ACHN (cell line): ENCODE measurements at regions not wholly inside any gene's neighbourhood (a gene's known extent, or its start where the extent isn't known, plus 50 kb on each side); places are given as distances from the start of the nearest gene placed in this dataset.
A peak's percentile ranks its signal among the peaks of the same experiment; 100 is the strongest.

Experiments used
- DNase-seq: peaks from one replicate; pipeline ENCODE4 v3.0.0-alpha.2; 2015
- in situ Hi-C: cut with HindIII; loops from 2 replicates; pipeline ENCODE4 v1.10.0; 2017; ENCODE audit warnings: low sequenced_read_pairs, low pct_ligation_motif_present, low pct_unique_long_range_greater_than_20kb

GRCh38 chr1:115211071-115211745, 121.9 kb upstream of the TSPAN2 start:
- in situ Hi-C loops: no loop called here
- DNase-seq: no peak

DNA sequence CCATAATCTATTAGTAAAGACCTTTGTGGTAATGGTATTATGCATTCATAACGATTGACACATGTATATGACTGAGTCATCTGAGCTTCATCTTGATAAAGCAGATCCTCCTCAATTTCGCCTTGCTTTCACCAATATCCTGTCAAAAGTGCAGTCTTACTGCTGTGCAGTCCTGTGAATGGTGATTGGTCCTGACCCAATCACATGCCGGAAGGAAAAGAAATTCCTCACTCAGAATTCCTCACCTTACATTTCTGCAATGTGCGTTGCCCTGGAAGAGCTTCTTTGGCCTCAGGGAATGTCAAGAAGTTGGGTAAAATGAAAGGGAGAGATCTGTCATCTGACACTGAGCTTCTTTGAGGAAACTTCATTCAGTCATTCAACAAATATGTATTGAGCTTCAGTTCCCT, 121.0 kb upstream of the TSPAN2 start:
- in situ Hi-C loops: no loop called here
- DNase-seq: no peak

GRCh38 chr1:115204513-115204912, 115.2 kb upstream of the TSPAN2 start:
- in situ Hi-C loops: no loop called here
- no peak for DNase-seq

- in situ Hi-C loops: no loop called here
- no peak for DNase-seq
These were observed 114.0 kb upstream of the TSPAN2 start for GRCh38 chr1:115203287-115203686.

DNA sequence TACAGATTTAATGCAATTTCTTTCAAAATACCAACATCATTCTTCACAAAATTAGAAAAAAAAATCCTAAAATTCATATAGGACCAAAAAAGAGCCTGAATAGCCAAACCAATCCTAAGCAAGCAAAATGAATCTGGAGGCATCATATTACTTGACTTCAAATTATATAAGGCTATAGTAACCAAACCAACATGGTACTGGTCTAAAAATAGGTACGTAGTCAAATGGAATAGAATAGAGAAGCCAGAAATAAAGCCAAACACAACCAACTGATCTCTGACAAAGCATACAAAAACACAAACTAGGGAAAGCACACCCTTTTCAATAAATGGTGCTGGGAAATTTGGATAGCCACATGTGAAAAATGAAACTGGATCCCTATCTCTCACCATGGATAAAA, 112.3 kb upstream of the TSPAN2 start:
- in situ Hi-C loops: no loop called here
- DNase-seq: no peak

DNA sequence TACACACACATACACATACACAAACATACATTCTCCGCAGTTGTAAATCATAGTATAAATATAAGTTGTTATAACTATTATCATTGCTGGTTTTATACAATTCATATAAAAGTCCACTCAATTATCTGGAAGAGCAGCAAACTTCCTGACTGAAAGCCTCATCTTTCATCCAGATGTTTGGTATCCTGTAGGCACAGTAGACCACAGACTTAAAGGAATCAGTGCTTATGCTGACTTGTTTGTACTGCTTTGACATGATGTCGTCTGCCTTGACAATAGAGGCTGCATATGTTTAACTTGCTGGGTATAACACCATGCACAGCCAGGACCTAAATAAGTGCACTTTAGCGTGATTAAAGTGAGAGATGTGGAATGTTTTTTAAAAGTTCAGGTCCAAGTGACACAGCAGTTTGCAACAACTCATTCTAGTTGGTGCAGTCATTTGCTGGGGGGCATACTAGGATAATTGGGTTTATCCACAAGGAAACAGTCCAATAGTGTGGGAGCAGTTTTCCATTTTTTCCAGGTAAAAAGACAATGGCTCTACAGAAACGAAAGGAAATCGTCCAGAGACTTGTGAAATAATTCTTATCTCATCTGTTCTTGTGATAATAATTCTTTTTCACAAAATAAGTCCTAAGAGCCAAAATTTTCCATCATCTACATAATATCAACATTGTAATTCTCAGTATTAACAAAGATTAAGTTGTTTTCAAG, 110.3 kb upstream of the TSPAN2 start:
- in situ Hi-C loops: no loop called here
- DNase-seq: no peak

GRCh38 chr1:115198938-115199337, 109.6 kb upstream of the TSPAN2 start:
- in situ Hi-C loops: no loop called here
- DNase-seq: no peak

DNA sequence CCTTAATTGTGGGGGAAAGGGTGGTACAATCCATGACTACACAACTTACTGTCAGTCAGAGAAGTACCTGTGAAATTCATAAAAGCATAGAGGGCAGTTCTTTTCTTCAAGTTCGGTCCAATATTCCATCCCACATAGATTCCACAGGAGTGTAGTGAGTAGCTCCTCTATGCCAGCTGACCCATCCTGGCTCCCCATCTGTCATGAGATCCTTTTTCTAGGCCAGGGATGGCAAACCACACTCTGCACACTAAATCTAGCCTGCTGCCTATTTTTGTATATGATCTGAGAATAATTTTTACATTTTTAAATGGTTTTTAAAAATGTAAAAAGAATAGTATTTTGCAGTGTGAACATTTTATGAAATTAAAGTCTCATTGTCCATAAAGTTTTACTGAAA, 107.0 kb upstream of the TSPAN2 start:
- no peak for DNase-seq
- in situ Hi-C loops: no loop called here

DNA sequence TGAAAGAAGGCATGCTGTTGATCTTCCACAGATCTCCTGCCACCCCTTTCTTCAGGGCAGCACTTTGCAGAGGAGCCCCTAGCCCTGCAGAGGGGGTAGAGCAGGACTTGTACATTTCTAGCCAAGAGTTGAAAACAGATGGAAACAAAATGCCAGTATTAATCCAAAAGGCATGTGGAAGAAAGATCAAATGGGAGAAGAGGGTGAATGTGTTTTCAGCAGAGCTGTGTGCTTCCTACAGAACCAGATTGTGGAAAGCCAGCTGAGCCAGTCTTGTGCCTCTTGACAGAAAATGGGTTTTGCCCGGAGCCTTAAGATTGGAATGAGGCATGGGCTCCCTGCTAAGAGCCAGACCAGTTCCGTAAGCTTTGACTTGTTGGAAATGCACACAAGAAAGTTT, 105.2 kb upstream of the TSPAN2 start:
- in situ Hi-C loops: no loop called here
- DNase-seq: no peak

GRCh38 chr1:115193046-115193828, 103.9 kb upstream of the TSPAN2 start:
- in situ Hi-C loops: no loop called here
- no peak for DNase-seq

GRCh38 chr1:115192200-115192767, 103.0 kb upstream of the TSPAN2 start:
- no peak for DNase-seq
- in situ Hi-C loops: no loop called here

- DNase-seq: no peak
- in situ Hi-C loops: no loop called here
These were observed 102.4 kb upstream of the TSPAN2 start for GRCh38 chr1:115191691-115192090.

GRCh38 chr1:115190540-115191170, 101.4 kb upstream of the TSPAN2 start:
- DNase-seq: no peak
- in situ Hi-C loops: no loop called here

DNA sequence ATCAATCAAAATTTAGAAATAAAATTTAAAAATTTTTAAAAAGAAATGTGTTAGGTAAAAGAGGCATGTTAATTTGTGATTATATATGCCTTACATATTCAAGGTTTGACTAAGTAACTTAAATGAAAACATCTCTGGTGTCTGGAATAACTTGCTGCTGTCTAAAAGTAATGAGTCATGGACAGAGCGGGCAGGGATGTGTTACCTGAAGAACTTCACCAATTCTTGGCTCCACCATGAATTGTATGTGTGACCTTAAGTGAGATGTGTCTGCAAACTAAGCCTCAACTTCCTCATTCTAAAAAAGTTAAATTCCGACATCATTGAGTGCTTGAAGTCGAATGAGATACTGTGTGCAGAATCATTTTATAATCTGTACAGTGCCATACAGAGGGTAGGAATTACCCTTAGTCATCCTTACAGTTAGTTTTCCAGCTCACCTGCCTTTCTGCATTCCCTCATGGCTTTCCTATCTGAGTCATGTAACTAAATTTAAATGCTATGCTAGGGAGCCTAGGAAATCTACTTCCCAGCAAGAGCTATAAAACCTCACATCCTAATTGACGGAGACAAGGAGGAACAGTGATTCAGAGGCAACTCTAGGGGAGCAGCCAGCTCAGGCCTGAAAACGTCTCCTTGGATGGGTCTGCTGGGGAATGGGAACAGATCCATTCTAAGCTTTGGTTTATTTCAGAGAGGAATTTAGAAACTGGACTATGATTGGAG, 100.7 kb upstream of the TSPAN2 start:
- in situ Hi-C loops: no loop called here
- DNase-seq: peak; percentile 91

- in situ Hi-C loops: no loop called here
- DNase-seq: no peak
These were observed 99.5 kb upstream of the TSPAN2 start for GRCh38 chr1:115188680-115189395.

DNA sequence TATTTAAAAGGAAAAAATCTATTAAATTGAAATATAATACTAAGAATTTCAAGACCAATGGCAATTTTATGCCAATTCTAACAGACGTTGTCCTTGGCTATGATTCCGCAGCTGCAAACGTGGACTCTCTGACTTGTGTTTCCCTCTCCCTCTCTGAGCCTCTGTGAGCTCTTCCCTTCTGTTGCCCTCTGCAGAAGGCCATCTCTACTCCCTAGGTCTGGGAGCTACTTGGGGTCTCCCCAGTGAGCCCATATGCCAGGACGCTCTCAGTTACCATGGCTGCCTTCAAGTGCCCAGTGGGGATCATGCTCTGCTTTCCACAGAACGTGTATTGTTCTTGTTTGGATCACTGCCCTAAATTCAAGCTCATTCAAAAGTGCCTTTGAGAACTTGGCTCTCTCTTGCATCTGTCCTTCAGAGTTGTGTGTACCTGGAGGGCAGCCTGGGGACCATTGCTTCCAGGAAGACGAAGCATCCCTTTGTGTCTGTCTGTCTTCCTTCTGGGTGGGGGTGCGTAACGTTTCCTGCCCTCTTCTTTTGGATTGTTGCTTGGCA, 97.5 kb upstream of the TSPAN2 start:
- in situ Hi-C loops: no loop called here
- no peak for DNase-seq

- in situ Hi-C loops: no loop called here
- DNase-seq: no peak
These were observed 96.0 kb upstream of the TSPAN2 start for GRCh38 chr1:115185336-115185735.
